ENCODE measurements at regions not wholly inside any gene's neighbourhood (a gene's known extent, or its start where the extent isn't known, plus 50 kb on each side); places are given as distances from the start of the nearest gene placed in this dataset.

GRCh38 chr2:204486321-204486720, 59.0 kb upstream of the PARD3B start:
- Histone ChIP-seq H3K4me1 (ENCODE audit: low read length) (no peaks in the 10 kb centered on the region), H3K36me3 (replicated peaks; ENCODE audit: insufficient read depth, low read length) (no peaks in the 10 kb centered on the region), H3F3A (ENCODE audit: insufficient read depth, low read length) (no peaks in the 10 kb centered on the region), H3K27ac (ENCODE audit: low read length) (no peak overlapping the region), H3K4me3 (ENCODE audit: low read length) (no peak overlapping the region), H3K9ac (ENCODE audit: low read length) (no peak overlapping the region), H3K27me3 (replicated peaks; ENCODE audit: insufficient read depth, low read length) (no peaks in the 10 kb centered on the region), H3K9me3 (replicated peaks; ENCODE audit: insufficient read depth, low read length) (no peaks in the 10 kb centered on the region), H3K9me2 (replicated peaks; ENCODE audit: insufficient read depth, low read length) (no peaks in the 10 kb centered on the region), H3K79me2 (ENCODE audit: low read length) (no peaks in the 10 kb centered on the region), H4K20me1 (ENCODE audit: insufficient read depth, low read length) (no peaks in the 10 kb centered on the region), H3K4me2 (ENCODE audit: low read depth, low read length) (no peak overlapping the region), H2AFZ (ENCODE audit: low read length) (no peak overlapping the region)
- TF ChIP-seq EZH2phosphoT487 (IDR thresholded peaks at IDR 0.05; ENCODE audit: low read length) (no peak), EZH2 (optimal IDR thresholded peaks at IDR 0.05; ENCODE audit: low read depth, low read length) (no peak), CTCF (IDR thresholded peaks at IDR 0.05; ENCODE audit: low read length) (no peak)
- no peak for DNase-seq

GRCh38 chr2:204486805-204487204, 58.5 kb upstream of the PARD3B start:
- Histone ChIP-seq H3K27ac (ENCODE audit: low read length) (no peak overlapping the region), H3K4me2 (ENCODE audit: low read depth, low read length) (no peak overlapping the region), H3K9ac (ENCODE audit: low read length) (no peak overlapping the region), H3K9me2 (replicated peaks; ENCODE audit: insufficient read depth, low read length) (no peaks in the 10 kb centered on the region), H3K4me3 (ENCODE audit: low read length) (no peak overlapping the region), H3K36me3 (replicated peaks; ENCODE audit: insufficient read depth, low read length) (no peaks in the 10 kb centered on the region), H3F3A (ENCODE audit: insufficient read depth, low read length) (no peaks in the 10 kb centered on the region), H3K79me2 (ENCODE audit: low read length) (no peaks in the 10 kb centered on the region), H2AFZ (ENCODE audit: low read length) (no peak overlapping the region), H3K4me1 (ENCODE audit: low read length) (no peaks in the 10 kb centered on the region), H3K9me3 (replicated peaks; ENCODE audit: insufficient read depth, low read length) (no peaks in the 10 kb centered on the region), H3K27me3 (replicated peaks; ENCODE audit: insufficient read depth, low read length) (no peaks in the 10 kb centered on the region), H4K20me1 (ENCODE audit: insufficient read depth, low read length) (no peaks in the 10 kb centered on the region)
- no peak for TF ChIP-seq EZH2 (optimal IDR thresholded peaks at IDR 0.05; ENCODE audit: low read depth, low read length)
- no peak for DNase-seq

GRCh38 chr2:204487447-204488229, 57.6 kb upstream of the PARD3B start:
- no peak for TF ChIP-seq EZH2 (optimal IDR thresholded peaks at IDR 0.05; ENCODE audit: low read depth, low read length)
- H3K36me3 ChIP-seq (replicated peaks; ENCODE audit: insufficient read depth, low read length) = no peaks in the 10 kb centered on the region
- no peak for DNase-seq
- H3K4me3 ChIP-seq (ENCODE audit: low read length) = no peak overlapping the region
- H3K27ac ChIP-seq (ENCODE audit: low read length) = no peak overlapping the region
- no peak overlapping the region for H3K9ac ChIP-seq (ENCODE audit: low read length)
- H2AFZ ChIP-seq (ENCODE audit: low read length) = no peak overlapping the region
- H3K79me2 ChIP-seq (ENCODE audit: low read length) = no peaks in the 10 kb centered on the region
- no peaks in the 10 kb centered on the region for H4K20me1 ChIP-seq (ENCODE audit: insufficient read depth, low read length)
- H3K27me3 ChIP-seq (replicated peaks; ENCODE audit: insufficient read depth, low read length) = no peaks in the 10 kb centered on the region
- no peaks in the 10 kb centered on the region for H3F3A ChIP-seq (ENCODE audit: insufficient read depth, low read length)
- H3K9me2 ChIP-seq (replicated peaks; ENCODE audit: insufficient read depth, low read length) = no peaks in the 10 kb centered on the region
- H3K4me2 ChIP-seq (ENCODE audit: low read depth, low read length) = no peak overlapping the region
- no peaks in the 10 kb centered on the region for H3K9me3 ChIP-seq (replicated peaks; ENCODE audit: insufficient read depth, low read length)
- H3K4me1 ChIP-seq (ENCODE audit: low read length) = no peaks in the 10 kb centered on the region

- Histone ChIP-seq H3K4me1 (ENCODE audit: low read length) (no peaks in the 10 kb centered on the region), H3F3A (ENCODE audit: insufficient read depth, low read length) (no peaks in the 10 kb centered on the region), H3K4me2 (ENCODE audit: low read depth, low read length) (no peak overlapping the region), H3K9me3 (replicated peaks; ENCODE audit: insufficient read depth, low read length) (no peaks in the 10 kb centered on the region), H2AFZ (ENCODE audit: low read length) (no peak overlapping the region), H3K79me2 (ENCODE audit: low read length) (no peaks in the 10 kb centered on the region), H3K27me3 (replicated peaks; ENCODE audit: insufficient read depth, low read length) (no peaks in the 10 kb centered on the region), H3K9ac (ENCODE audit: low read length) (no peak overlapping the region), H3K36me3 (replicated peaks; ENCODE audit: insufficient read depth, low read length) (no peaks in the 10 kb centered on the region), H4K20me1 (ENCODE audit: insufficient read depth, low read length) (no peaks in the 10 kb centered on the region), H3K4me3 (ENCODE audit: low read length) (no peak overlapping the region), H3K27ac (ENCODE audit: low read length) (no peak overlapping the region), H3K9me2 (replicated peaks; ENCODE audit: insufficient read depth, low read length) (no peaks in the 10 kb centered on the region)
- no peak for DNase-seq
- TF ChIP-seq EZH2phosphoT487 (IDR thresholded peaks at IDR 0.05; ENCODE audit: low read length) (no peak), EZH2 (optimal IDR thresholded peaks at IDR 0.05; ENCODE audit: low read depth, low read length) (no peak), CTCF (IDR thresholded peaks at IDR 0.05; ENCODE audit: low read length) (no peak)
Observed at GRCh38 chr2:204491528-204491927, 53.7 kb upstream of the PARD3B start.
